ENCODE measurements at regions not wholly inside any gene's neighbourhood (a gene's known extent, or its start where the extent isn't known, plus 50 kb on each side); places are given as distances from the start of the nearest gene placed in this dataset.

- TF ChIP-seq, protein P1, sequence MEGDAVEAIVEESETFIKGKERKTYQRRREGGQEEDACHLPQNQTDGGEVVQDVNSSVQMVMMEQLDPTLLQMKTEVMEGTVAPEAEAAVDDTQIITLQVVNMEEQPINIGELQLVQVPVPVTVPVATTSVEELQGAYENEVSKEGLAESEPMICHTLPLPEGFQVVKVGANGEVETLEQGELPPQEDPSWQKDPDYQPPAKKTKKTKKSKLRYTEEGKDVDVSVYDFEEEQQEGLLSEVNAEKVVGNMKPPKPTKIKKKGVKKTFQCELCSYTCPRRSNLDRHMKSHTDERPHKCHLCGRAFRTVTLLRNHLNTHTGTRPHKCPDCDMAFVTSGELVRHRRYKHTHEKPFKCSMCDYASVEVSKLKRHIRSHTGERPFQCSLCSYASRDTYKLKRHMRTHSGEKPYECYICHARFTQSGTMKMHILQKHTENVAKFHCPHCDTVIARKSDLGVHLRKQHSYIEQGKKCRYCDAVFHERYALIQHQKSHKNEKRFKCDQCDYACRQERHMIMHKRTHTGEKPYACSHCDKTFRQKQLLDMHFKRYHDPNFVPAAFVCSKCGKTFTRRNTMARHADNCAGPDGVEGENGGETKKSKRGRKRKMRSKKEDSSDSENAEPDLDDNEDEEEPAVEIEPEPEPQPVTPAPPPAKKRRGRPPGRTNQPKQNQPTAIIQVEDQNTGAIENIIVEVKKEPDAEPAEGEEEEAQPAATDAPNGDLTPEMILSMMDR (IDR thresholded peaks at IDR 0.05; ENCODE audit: control extremely low read depth in 1 of 3, insufficient read depth in 1 of 3, low read depth in 1 of 3, low read length in 3 of 3), result no peak
- TF ChIP-seq CHD1 (IDR thresholded peaks at IDR 0.05; ENCODE audit: low read depth, low read length) (no peak), CREB1 (IDR thresholded peaks at IDR 0.05) (no peak)
These were observed 171.7 kb downstream of the ATPSCKMT start for GRCh38 chr5:10077791-10078545.
